Loucy (cell line): ENCODE measurements at regions not wholly inside any gene's neighbourhood (a gene's known extent, or its start where the extent isn't known, plus 50 kb on each side); places are given as distances from the start of the nearest gene placed in this dataset.

Experiments
- EZH2phosphoT487 ChIP-seq: fragments of 200-600 bp; IDR thresholded peaks from 2 replicates; pipeline ENCODE4 v1.6.1; 2018; ENCODE audit warnings: antibody characterized with exemption, mild to moderate bottlenecking, moderate library complexity, borderline replicate concordance
- TF ChIP-seq, protein P1 (sequence below): fragments of 200-600 bp; sonication (generic); conservative IDR thresholded peaks from 2 replicates; pipeline ENCODE4 v1.5.1; 2014; ENCODE audit warnings: mild to moderate bottlenecking, antibody characterized with exemption, low read length

DNA sequence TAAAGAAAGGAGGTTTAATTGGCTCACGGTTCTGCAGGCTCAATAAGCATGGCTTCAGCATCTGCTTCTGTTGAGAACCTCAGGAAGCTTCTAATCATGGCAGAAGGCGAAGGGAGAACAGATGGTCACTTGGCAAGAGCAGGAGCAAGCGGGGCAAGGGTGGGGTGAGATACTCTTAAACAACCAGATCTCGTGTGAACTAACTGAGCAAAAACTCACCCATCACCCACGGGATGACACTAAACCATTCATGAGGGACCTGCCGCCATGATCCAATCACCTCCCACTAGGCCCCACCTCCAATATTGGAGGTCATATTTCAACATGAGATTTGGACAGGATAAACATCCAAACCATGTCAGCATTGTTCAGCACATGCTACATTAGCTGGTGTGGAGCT is 89.1 kb upstream of the HAND1 start:
- TF ChIP-seq, protein P1, sequence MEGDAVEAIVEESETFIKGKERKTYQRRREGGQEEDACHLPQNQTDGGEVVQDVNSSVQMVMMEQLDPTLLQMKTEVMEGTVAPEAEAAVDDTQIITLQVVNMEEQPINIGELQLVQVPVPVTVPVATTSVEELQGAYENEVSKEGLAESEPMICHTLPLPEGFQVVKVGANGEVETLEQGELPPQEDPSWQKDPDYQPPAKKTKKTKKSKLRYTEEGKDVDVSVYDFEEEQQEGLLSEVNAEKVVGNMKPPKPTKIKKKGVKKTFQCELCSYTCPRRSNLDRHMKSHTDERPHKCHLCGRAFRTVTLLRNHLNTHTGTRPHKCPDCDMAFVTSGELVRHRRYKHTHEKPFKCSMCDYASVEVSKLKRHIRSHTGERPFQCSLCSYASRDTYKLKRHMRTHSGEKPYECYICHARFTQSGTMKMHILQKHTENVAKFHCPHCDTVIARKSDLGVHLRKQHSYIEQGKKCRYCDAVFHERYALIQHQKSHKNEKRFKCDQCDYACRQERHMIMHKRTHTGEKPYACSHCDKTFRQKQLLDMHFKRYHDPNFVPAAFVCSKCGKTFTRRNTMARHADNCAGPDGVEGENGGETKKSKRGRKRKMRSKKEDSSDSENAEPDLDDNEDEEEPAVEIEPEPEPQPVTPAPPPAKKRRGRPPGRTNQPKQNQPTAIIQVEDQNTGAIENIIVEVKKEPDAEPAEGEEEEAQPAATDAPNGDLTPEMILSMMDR, result no peak
- no peak for TF ChIP-seq EZH2phosphoT487
